HG03196 (cell line): ENCODE measurements at regions not wholly inside any gene's neighbourhood (a gene's known extent, or its start where the extent isn't known, plus 50 kb on each side); places are given as distances from the start of the nearest gene placed in this dataset.

Experiments
- ATAC-seq: cut with Tn5 transposase; IDR thresholded peaks from one replicate; pipeline ENCODE4 v1.9.1; 2021; ENCODE audit not compliant: unreplicated experiment

DNA sequence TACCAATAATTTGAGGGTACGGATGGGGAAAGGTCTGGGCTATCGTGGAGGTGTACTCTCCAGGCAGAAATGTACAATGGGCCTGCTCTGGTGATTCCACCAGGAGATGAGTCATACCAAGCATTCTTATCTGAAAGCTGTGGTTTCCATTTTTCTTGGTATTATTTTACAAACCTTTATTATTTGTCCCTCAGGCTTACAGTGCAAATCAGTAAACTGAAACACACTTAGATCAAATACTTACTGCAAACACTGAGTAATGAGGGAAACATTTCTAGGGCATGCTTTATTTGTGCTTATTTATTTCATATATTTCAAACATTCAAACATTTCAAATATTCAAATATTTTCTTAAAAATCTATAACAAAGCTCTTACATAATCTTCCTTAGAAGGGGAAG, 319.8 kb downstream of the RND3 start:
- peak; percentile 91 for ATAC-seq

DNA sequence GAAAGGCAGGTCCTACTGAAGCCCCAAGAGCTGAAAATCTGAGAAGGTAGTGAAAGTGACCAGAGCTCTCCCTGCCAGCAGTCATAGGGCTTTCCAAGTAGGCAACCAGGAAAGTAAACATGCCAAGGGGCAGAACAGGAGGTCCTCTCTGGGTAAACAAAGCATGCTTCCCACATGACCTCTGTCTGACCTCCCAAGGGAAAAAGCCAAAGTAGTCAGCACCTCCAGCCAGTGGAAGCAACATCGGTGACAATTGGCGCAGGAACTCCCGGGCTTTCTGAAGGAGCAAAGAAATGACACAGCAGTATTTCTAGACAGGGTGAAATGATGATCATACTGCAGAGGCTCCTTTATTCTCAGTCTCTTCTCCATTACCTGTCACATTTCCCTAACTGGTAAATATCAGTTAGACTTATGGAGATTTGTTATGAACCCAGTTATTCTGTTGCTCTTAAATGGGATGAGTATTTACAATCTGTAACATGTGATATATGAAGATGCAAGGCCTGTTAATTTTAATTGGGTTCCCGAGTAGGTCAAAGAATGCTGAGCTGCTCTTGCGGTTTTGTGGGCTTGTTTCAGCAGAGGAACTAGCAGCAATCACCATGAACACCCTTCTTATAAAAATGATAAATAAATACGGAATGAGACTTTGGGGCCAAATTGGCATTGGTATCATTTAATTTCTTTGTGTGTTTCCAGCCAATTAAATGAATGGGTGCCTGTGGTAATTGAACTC, 321.0 kb downstream of the RND3 start:
- ATAC-seq, result no peak

DNA sequence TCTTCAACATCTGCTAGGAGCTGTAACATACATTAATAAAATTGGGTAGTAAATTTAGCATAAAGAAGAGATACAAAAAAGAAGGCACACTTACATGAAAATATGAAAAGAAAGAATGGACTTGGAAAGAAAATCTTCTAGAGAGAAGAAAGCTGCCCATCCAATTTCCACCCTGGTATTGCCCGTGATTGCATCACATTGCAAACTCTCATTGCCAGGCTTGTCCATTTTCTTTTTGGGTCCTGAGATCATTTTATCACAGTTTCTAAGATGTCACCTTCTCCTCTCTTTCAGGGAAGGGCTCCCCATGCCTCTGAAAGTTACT, 321.5 kb downstream of the RND3 start:
- ATAC-seq, result no peak

DNA sequence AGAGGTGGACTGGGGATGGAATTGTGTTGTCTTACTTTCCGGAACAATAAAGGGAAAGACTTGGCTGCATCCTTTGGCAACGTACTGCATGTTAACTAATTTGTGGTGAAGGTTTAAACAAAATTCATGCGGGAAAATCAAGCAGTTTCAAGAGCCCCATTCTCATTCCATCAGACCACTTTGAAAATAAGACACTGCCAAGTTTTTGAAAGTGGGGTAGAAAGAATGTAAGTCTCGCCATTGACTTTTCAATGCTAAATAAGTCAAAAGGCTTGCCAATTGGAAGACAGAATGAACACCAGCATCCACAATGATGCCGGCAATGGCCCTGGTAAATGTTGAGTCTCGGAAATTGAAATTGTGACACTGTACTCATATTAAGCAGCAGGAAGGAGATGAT, 322.0 kb downstream of the RND3 start:
- ATAC-seq, result no peak

DNA sequence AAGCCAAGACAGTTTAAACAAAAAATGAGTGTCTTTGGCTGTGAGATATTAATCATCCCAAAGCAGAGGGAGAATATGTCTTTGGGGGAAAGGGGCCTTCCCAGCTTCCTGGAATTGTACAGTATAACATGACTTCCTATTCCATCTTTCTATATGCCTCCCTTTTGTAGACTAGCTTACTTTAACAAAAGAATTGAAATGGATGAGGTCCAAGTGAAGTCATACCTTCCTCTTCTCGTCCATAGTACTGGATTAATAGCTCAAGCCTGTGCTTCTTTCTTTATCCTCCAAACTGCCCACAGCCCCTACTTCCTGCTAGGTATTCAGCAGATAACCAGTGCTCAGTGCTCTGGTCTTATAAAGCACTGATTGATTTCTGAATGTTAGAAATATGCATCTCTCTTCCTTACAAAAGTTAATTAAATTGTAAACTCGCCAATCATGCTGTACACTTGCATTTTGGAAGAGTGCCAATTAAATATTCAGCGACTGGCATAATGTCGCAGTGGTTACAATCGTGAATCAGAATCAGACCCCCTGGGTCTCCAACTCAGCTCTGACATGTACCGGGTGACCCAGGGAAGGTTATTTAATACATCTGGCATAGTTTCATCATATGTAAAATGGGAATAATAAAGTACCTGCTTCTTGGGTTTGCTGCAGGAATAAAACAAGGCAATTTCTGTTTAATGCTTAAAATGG, 325.1 kb downstream of the RND3 start:
- no peak for ATAC-seq

DNA sequence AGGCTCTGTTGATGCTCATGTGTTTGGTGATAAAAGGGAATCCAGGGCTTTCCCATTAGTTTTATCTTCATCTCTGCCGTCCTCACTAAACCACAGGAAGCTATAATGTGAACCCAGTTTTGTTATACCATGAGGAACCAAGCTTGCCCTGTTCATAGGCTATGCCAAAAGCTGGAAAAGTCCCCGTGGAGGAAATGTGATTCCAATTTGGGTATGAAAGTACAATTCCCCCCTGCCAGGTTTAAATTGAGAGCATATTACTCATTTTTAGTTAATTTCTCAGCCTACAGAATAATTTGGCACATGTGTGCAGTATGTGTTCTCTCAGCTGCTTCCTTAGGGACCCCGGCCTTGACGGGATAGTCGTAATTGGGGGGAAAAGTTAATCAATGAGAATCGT, 327.4 kb downstream of the RND3 start:
- no peak for ATAC-seq

DNA sequence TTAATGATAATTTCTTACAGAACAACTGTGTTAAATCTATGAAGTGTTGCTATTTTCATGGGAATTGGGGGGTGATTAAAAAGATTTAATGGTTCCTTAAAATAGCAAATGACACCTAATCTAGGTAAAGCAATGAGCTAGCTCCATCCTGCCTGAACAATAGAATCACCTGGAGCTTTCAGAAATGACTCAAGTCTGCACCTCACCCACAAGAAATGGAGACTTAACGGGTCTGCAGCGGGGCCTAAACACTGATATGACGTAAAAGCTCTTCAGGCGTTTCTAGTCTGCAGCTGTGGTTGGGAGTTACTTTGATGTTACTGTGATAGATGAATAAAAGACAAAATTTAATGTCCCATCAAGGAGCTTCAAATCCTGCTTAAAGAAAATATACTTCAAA, 328.2 kb downstream of the RND3 start:
- ATAC-seq, result no peak

DNA sequence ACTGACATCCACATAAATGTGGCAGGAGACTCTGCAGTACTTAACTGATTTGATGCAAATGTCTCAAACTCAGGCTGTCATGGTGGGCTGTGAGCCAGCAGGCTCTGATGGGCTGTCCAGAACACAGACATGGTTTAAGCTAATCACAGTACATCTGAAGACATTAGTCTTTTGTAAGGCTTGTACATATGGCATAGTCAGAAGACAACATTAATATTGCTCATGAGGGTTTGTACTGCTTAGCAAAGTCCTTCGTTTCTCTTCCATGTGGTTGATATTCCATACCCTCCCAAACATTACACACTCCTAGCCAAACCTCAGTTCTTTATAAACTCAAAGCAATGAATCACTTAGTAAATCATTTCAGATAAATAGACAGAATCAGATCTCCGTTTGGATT, 330.6 kb downstream of the RND3 start:
- no peak for ATAC-seq

DNA sequence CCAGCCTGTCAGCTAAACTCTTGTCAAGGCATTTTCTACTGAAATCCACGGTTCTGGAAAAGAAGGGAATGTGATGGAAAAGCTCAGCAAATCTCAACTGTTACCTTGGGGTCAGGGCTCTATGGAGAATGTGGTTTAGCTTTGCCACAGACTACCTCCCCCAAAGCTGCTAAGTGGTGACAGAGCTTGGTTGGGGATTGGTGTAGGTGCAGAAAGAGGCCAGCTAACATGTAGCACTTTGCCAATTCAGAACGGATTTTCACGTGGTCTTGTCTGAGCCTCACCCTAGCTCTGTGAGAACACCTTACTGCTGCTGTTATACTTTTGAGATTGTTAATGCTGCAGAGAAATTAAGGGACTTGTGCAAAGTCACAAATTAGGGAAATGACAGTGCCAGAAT, 331.1 kb downstream of the RND3 start:
- no peak for ATAC-seq

DNA sequence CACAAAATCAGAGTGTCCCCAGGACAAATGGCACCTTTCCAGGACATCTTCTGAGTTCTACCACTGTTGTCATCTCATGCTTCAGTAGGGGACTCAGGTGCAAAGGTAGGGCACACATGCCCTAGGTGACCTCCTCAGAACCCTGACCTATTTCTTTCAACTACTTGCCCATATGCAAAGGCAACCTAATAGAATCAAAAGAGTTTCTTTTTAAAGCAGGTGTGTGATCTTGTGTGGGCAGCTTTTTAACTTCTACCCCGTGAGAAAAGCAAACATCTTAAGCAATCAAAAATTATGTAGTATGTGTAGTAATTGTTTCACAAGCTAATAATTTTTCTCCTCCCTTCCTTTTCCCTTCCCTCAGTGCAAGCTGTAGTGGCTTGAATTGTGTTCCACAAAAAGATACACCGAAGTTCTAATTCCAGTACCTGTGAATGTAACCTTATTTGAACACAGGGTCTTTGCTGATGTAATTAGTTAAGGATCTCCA, 333.1 kb downstream of the RND3 start:
- no peak for ATAC-seq

DNA sequence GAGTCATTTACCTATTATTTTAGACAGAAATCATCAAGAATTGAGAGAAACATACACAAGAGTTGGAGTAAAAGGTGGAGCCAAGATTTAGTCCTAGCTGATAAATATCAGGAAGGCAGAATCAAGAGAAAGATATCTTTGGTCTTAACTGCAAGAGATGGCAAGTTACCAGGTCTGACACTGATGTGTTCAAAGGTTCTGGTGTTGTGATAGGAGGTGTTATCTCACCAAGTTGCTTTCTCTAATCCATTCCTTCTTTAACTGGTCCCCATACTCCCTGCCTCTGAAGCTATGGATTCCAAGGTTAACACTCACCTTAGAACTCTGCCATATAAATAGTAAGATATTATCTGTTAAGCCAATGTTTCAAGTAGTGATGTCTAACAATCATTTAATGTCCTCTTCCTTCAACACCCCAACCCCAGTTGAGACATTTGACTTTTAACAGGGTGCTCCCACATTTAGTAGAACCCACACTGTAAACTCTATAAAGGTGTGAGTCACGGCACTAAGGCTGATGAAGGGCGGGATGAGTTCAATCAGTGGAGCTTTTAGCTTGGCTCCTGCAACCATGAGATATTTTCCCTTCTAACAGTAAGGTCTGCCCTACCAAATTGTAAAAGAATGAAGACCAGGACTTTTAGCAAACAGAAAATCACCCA, 333.7 kb downstream of the RND3 start:
- no peak for ATAC-seq

DNA sequence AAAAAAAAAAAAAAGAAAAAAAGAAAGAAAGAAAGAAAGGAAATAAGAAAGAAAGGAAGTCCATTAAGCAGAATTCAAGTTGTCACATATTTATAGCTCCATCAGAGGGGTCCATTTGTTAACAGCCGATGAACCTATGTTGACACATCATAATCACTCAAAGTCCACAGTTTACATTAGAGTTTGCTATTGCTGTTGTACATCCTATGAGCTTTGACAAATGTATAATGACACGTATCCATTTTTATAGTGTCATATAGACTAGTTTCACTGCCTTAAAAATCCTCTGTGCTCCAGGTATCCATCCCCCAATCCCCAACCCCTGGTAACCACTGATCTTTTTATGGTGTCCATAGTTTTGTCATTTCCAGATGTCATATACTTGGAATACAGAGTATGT, 335.2 kb downstream of the RND3 start:
- no peak for ATAC-seq

DNA sequence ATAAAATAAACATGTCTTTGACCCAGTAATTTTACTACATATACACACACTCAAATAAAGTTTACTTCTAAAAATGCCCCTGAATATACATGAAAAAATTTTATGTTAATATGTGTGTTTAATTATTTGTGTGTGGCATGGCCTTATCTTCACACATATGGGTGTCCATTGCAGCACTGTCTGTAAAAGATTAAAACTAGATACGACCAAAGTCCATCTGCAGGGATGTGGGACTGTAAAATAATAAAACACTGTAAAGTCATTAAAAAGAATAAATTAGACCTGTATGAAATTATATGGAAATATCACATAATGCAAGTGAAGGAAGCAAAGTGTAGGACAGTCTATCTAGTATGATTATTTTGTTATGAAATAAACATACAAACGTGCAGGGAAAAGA, 337.3 kb downstream of the RND3 start:
- no peak for ATAC-seq

DNA sequence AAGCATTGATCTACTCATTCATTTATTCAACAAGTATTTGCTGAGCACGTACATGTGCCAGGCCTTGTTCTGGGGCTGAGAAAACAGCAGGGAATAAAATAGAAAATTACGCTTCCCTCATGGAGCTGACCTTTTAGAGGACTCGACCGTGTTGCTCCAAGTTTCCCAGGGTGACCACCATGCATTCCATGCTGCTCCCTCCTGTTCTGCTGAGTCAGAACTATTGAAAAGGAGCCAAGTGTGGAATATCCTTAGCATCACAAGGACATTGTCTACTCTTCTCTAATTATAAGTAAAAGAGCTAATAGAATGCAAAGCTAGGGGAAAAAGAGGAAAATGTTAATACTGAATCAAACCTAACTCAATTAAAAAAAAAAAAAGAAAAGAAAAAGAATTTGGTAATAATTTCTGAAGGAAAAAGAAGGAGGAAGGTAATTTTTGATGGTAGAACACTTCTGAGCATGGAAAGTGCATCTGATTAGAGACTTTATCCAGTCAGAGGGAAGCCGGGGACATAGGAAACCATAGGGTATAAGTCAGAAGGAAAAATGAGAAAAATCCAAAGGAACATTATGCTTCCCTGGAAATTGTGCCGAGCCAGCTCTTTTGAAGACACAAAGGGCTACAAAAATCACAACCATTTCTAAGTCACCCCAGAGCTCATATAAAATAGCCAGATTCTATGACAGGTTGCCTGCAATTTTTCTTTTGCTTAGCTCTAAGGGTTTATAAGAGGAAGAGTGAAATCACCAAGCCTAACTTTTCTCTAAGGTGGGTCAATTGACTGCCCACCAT, 339.4 kb downstream of the RND3 start:
- ATAC-seq, result no peak

DNA sequence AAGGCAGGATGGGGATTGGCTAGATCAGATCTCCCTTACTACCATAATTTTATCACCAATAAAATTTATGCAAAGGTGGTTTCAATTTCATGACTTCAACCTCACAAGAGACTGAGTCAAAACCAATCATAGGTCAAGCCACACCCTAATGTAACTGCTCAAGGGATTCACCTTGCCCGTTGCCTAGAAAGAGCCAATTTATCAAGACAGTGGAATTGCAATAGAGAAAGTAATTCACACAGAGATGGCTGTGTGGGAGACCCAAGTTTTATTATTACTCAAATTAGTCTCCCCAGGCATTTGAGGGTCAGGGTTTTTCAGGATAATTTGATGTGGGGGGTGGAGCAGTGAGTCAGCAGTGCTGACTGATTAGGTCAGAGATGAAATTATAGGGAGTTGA, 340.6 kb downstream of the RND3 start:
- no peak for ATAC-seq

DNA sequence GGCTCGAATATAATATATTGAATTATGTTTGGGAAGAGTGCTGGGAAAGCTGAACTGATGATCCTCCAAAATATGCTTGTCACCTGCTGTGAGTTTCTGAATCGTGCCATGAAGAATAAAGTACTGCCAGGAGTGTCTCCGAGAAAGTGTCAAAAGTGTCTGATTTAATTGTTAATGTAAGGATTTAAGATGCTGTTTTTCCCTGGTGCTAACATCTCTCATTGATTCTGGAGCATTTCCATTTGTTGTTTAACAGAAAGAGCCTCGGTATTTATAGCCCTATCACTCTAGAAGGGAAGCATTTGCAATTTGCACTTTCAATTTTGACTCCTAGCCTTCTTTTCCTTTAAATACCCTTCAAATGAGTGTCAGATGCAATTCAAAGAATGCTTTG, 342.2 kb downstream of the RND3 start:
- no peak for ATAC-seq

DNA sequence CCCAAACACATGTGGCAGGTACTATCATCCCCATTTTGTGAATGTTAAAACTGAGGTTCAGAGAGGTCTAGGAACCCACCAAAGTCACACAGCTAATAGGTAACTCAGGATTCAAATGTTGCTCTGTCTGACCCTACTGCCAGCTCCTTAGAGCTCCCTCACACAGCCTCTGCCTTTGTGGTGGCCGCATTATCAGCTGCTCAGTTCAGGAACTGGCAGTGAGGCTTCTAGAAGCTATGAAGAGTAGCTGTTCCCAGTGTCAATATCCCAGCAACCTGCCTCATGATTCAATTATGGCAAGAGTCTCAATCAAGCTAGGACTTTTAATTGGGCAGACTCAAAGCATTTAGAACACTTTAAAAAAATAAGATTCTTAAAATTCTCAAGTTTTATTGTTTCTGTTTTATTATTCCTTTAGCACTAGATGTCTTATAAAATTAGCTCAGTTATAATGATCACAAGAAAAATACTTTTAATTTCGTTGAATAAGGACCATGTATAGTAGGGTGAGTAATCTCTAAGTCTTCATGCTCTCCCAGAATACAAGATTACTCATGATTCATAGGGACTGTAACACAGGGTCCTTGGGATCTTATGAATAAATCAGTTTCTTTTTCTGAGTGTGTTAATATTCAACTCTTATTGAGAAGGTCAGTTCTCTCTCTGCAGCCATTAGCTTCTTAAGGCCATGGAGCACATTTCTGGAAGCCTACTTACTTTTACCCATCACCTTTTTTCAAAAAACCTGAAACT, 342.7 kb downstream of the RND3 start:
- ATAC-seq, result no peak

DNA sequence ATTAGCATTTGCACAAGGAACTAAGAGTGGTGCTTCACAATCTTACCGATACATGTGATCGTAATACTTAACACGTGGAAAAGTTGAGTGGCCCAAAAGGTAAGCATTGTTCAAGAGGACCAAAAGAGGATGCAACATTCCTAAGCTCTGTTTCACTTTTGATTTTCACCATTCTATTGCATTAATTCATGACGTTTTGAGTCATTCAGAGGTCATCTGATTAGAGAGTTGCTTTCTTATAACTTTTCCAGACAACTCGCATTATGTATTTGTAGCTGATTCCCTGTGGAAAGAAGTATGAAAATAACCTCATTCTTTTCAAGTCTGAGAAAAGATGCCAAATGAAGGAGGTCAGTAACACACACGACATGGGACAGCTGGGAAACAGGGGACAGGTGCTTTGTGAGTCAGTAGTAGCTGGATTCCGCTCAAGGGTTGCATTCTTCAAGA, 344.4 kb downstream of the RND3 start:
- ATAC-seq, result no peak

DNA sequence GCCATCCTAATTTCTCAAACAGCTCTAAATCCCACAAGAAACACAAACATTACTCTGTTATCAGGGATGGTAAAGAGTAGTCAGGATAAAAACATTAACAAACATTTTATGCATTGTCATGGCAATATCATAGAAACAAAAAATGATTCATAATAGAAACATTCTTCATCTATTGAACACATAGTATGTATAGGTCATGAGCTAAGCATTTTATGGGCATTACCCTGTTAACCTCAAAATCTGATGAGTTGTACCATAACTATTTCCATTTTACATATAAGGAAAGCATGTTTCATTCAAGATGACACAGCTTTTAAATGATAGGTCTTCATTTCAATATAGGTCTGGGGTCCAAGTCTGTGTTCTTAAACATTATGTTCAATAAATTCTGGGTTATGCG, 344.9 kb downstream of the RND3 start:
- ATAC-seq, result no peak

DNA sequence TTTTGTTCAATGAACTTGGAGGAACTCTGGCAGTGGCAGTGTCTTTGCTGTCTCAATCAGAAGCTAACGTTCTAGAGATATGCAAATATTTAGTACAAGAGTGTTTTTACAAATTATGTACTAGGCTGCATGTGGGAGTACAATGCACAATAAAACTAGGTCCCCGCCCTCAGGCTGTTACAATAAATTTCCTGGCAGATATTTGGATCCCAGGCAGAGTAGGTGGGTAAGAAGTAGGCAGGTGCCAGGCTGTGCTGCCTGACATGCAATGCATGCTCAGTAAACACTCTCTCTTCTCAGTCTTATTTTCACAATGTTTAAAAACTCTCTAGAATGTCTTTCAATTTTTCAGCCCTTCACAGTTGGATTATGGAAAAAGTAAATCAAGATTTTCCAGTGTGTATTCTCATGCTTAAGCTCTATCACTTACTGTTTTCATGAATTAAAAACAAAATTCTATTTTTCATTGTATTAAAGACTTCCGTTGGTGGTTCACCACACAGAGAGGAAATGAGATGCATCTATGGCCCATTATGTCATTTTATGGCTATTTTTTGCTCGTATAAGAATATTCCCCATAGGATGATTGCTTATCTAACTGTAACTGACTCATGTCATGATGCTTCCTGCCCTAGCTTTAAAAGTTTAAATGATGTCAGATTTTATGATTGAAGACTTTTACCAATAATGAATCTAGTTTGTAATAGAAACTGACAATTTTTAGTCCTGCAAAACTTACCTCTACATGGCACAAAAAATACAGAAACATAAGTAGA, 346.1 kb downstream of the RND3 start:
- ATAC-seq, result no peak
